Smooth muscle cell (in vitro differentiated cells): ENCODE measurements at regions not wholly inside any gene's neighbourhood (a gene's known extent, or its start where the extent isn't known, plus 50 kb on each side); places are given as distances from the start of the nearest gene placed in this dataset.

Experiments
- DNase-seq: peaks from one replicate; lab custom pipeline; 2025; ENCODE audit not compliant: unreplicated experiment; lab: John Stamatoyannopoulos, UW
- H2AFZ ChIP-seq: fragments of 200-600 bp; sonication (generic); 2 replicates; pipeline ENCODE4 v1.6.0; 2016; ENCODE audit warnings: antibody characterized with exemption, low read depth, mild to moderate bottlenecking
- H3F3A ChIP-seq: fragments of 200-600 bp; sonication (generic); 2 replicates; pipeline ENCODE4 v1.6.0; 2017; ENCODE audit warnings: antibody characterized with exemption, low read depth
- H3K27ac ChIP-seq: fragments of 200-600 bp; sonication (generic); 2 replicates; pipeline ENCODE4 v1.5.1; 2016; ENCODE audit warnings: low read depth, mild to moderate bottlenecking
- H3K27me3 ChIP-seq: fragments of 200-600 bp; sonication (generic); 2 replicates; pipeline ENCODE4 v1.6.1; 2016; ENCODE audit warnings: low read depth, mild to moderate bottlenecking
- H3K36me3 ChIP-seq: fragments of 200-600 bp; sonication (generic); 2 replicates; pipeline ENCODE4 v1.5.1; 2016; ENCODE audit warnings: low read depth
- H3K4me1 ChIP-seq: fragments of 200-600 bp; sonication (generic); 2 replicates; pipeline ENCODE4 v1.5.1; 2016; ENCODE audit warnings: low read depth
- H3K4me2 ChIP-seq: fragments of 200-600 bp; sonication (generic); 2 replicates; pipeline ENCODE4 v1.6.0; 2016; ENCODE audit warnings: mild to moderate bottlenecking
- H3K4me3 ChIP-seq: fragments of 200-600 bp; sonication (generic); 2 replicates; pipeline ENCODE4 v1.5.1; 2016; ENCODE audit warnings: mild to moderate bottlenecking
- H3K79me2 ChIP-seq: fragments of 200-600 bp; sonication (generic); 2 replicates; pipeline ENCODE4 v1.6.0; 2016; ENCODE audit warnings: low read depth, mild to moderate bottlenecking
- H3K9ac ChIP-seq: fragments of 200-600 bp; sonication (generic); 2 replicates; pipeline ENCODE4 v1.6.0; 2016; ENCODE audit warnings: low read depth
- H3K9me3 ChIP-seq: fragments of 200-600 bp; sonication (generic); replicated peaks from 2 replicates; pipeline ENCODE4 v1.5.1; 2016; ENCODE audit warnings: low read depth
- H4K20me1 ChIP-seq: fragments of 200-600 bp; sonication (generic); 2 replicates; pipeline ENCODE4 v1.6.0; 2016; ENCODE audit warnings: low read depth
- CTCF ChIP-seq: fragments of 200-600 bp; sonication (generic); IDR thresholded peaks from 2 replicates; pipeline ENCODE4 v1.5.1; 2017; ENCODE audit warnings: borderline replicate concordance, mild to moderate bottlenecking, antibody characterized with exemption; ENCODE audit not compliant: insufficient read depth, poor library complexity, severe bottlenecking
- WGBS: methylation state at CpG from one replicate; pipeline ENCODE4 v1.1.7; 2016; ENCODE audit warnings: low lambda C conversion rate; 5-methylcytosine and 5-hydroxymethylcytosine counted together

- Histone ChIP-seq H3K36me3 (no peaks in the 10 kb centered on the region), H2AFZ (no peak overlapping the region), H3K9me3 (no peaks in the 10 kb centered on the region), H3K4me3 (no peak overlapping the region), H3K4me2 (no peak overlapping the region), H3K4me1 (no peaks in the 10 kb centered on the region), H3K27ac (no peak overlapping the region), H4K20me1 (no peaks in the 10 kb centered on the region), H3F3A (no peaks in the 10 kb centered on the region), H3K9ac (no peak overlapping the region), H3K79me2 (no peaks in the 10 kb centered on the region), H3K27me3 (no peaks in the 10 kb centered on the region)
- DNase-seq: no peak
- WGBS: 75% methylated on average over 7 of the region's 7 CpGs
- no peak for TF ChIP-seq CTCF
These were observed 482.8 kb upstream of the KLF4 start for GRCh38 chr9:107972346-107972745.

- Histone ChIP-seq H3K9ac (no peak overlapping the region), H3K4me3 (no peak overlapping the region), H2AFZ (no peak overlapping the region), H3K27ac (no peak overlapping the region), H3K4me2 (no peak overlapping the region), H3K4me1 (no peaks in the 10 kb centered on the region), H4K20me1 (no peaks in the 10 kb centered on the region), H3K36me3 (no peaks in the 10 kb centered on the region), H3K27me3 (no peaks in the 10 kb centered on the region), H3K9me3 (no peaks in the 10 kb centered on the region), H3K79me2 (no peaks in the 10 kb centered on the region), H3F3A (no peaks in the 10 kb centered on the region)
- TF ChIP-seq CTCF: no peak
- DNase-seq: no peak
These were observed 481.7 kb upstream of the KLF4 start for GRCh38 chr9:107971241-107971640.

GRCh38 chr9:107970726-107971125, 481.2 kb upstream of the KLF4 start:
- no peaks in the 10 kb centered on the region for H4K20me1 ChIP-seq
- no peaks in the 10 kb centered on the region for H3F3A ChIP-seq
- no peak overlapping the region for H3K4me3 ChIP-seq
- no peaks in the 10 kb centered on the region for H3K4me1 ChIP-seq
- H3K36me3 ChIP-seq: no peaks in the 10 kb centered on the region
- no peak for DNase-seq
- no peaks in the 10 kb centered on the region for H3K9me3 ChIP-seq
- H3K79me2 ChIP-seq: no peaks in the 10 kb centered on the region
- no peaks in the 10 kb centered on the region for H3K27me3 ChIP-seq
- H2AFZ ChIP-seq: no peak overlapping the region
- H3K27ac ChIP-seq: no peak overlapping the region
- no peak overlapping the region for H3K9ac ChIP-seq
- H3K4me2 ChIP-seq: no peak overlapping the region
- WGBS: 85% methylated on average over 5 of the region's 5 CpGs
- no peak for TF ChIP-seq CTCF

GRCh38 chr9:107969727-107970126, 480.2 kb upstream of the KLF4 start:
- no peak overlapping the region for H3K9ac ChIP-seq
- H3K27ac ChIP-seq: no peak overlapping the region
- H3K4me2 ChIP-seq: no peak overlapping the region
- no peaks in the 10 kb centered on the region for H3K79me2 ChIP-seq
- H3K36me3 ChIP-seq: no peaks in the 10 kb centered on the region
- TF ChIP-seq CTCF: no peak
- no peak overlapping the region for H3K4me3 ChIP-seq
- H3K4me1 ChIP-seq: no peaks in the 10 kb centered on the region
- no peaks in the 10 kb centered on the region for H3K9me3 ChIP-seq
- H2AFZ ChIP-seq: no peak overlapping the region
- 76% methylated on average over 8 of the region's 8 CpGs for WGBS
- DNase-seq: no peak
- no peaks in the 10 kb centered on the region for H4K20me1 ChIP-seq
- H3F3A ChIP-seq: no peaks in the 10 kb centered on the region
- H3K27me3 ChIP-seq: no peaks in the 10 kb centered on the region
